ENCODE measurements at regions not wholly inside any gene's neighbourhood (a gene's known extent, or its start where the extent isn't known, plus 50 kb on each side); places are given as distances from the start of the nearest gene placed in this dataset.

GRCh38 chr1:68780919-68781318, 284.0 kb upstream of the DEPDC1 start:
- TF ChIP-seq CTCF (IDR thresholded peaks at IDR 0.05 in 8 of 11, conservative IDR thresholded peaks at IDR 0.05 in 3 of 11) (no peak), POLR2A (IDR thresholded peaks at IDR 0.05) (no peak), POLR2AphosphoS5 (IDR thresholded peaks at IDR 0.05) (no peak)
